Endothelial cell of umbilical vein (primary cell): ENCODE measurements at regions not wholly inside any gene's neighbourhood (a gene's known extent, or its start where the extent isn't known, plus 50 kb on each side); places are given as distances from the start of the nearest gene placed in this dataset.

ENCODE experiments used
- BruUV-seq: library from RNA; stranded (reverse); fragments of 400-500 nt; replicated peaks from 2 replicates; lab custom pipeline; 2021; lab: Mats Ljungman, UMichigan
- CTCF ChIA-PET: fragments of 300-600, 350-600 bp; sonication (Branson Sonifier 250); formaldehyde crosslinking; loops from one replicate; lab custom pipeline; 2021; ENCODE audit warnings: antibody characterized with exemption, inconsistent platforms; lab: Charles Lee
- POLR2A ChIA-PET: fragments of 300-600, 350-600 bp; sonication (Branson Sonifier 250); formaldehyde crosslinking; loops from one replicate; lab custom pipeline; 2021; ENCODE audit warnings: antibody characterized with exemption, inconsistent platforms; lab: Charles Lee
- DNase-seq: peaks from one replicate; pipeline ENCODE4 v3.0.0-alpha.2; 2011; ENCODE audit warnings: low read depth, low spot score
- FAIRE-seq: peaks from 2 replicates; lab custom pipeline; 2011; peaks lifted over from hg19 to GRCh38; lab: Jason Lieb, UNC
- H2AFZ ChIP-seq: 2 replicates; pipeline ENCODE4 v1.6.0; 2012; ENCODE audit warnings: low read depth, low read length, control low read depth, inconsistent platforms
- H3K27ac ChIP-seq: 2 replicates; pipeline ENCODE4 v1.5.1; 2011; ENCODE audit warnings: low read depth, mild to moderate bottlenecking, control low read depth, low read length, moderate library complexity; ENCODE audit not compliant: insufficient read depth
- H3K27me3 ChIP-seq, 2 experiments: 2 replicates each; pipeline versions ENCODE4 v1.6.0 to v1.6.1; 2011; ENCODE audit warnings: low read length in 2 of 2, mixed read lengths in 1 of 2; ENCODE audit not compliant: control insufficient read depth in 2 of 2, insufficient read depth in 2 of 2
- H3K36me3 ChIP-seq, 2 experiments: 2 replicates in 1 of 2; 3 replicates in 1 of 2; pipeline ENCODE4 v1.5.1; 2011; ENCODE audit warnings: low read length in 2 of 2, mild to moderate bottlenecking in 1 of 2, moderate library complexity in 1 of 2; ENCODE audit not compliant: control insufficient read depth in 2 of 2, insufficient read depth in 2 of 2; ENCODE audit errors: extremely low read depth in 1 of 2
- H3K4me1 ChIP-seq: 3 replicates; pipeline ENCODE4 v1.5.1; 2011; ENCODE audit warnings: mild to moderate bottlenecking, low read length; ENCODE audit not compliant: control insufficient read depth, insufficient read depth; ENCODE audit errors: extremely low read depth
- H3K4me2 ChIP-seq: 2 replicates; pipeline ENCODE4 v1.6.1; 2011; ENCODE audit warnings: low read length, control low read depth, mixed read lengths; ENCODE audit not compliant: insufficient read depth
- H3K4me3 ChIP-seq, 3 experiments: fragments of 200-600 bp in 1 of 3; sonication (generic), shearing (Covaris generic) in 1 of 3; replicated peaks in 1 of 3; 2 replicates each; pipeline ENCODE4 v1.5.1; 2011 to 2016; ENCODE audit warnings: control low read depth in 3 of 3, low read length in 3 of 3, mild to moderate bottlenecking in 2 of 3, inconsistent platforms in 1 of 3, low read depth in 1 of 3, moderate library complexity in 1 of 3; ENCODE audit not compliant: insufficient read depth in 1 of 3
- H3K79me2 ChIP-seq: 2 replicates; pipeline ENCODE4 v1.6.0; 2012; ENCODE audit warnings: low read length, inconsistent platforms; ENCODE audit not compliant: control insufficient read depth, insufficient read depth
- H3K9ac ChIP-seq: replicated peaks from 2 replicates; pipeline ENCODE3; 2011; ENCODE audit warnings: low read length, control low read depth; ENCODE audit not compliant: insufficient read depth; ENCODE audit errors: extremely low read depth
- H3K9me1 ChIP-seq: replicated peaks from 3 replicates; pipeline ENCODE4 v1.6.0; 2011; ENCODE audit warnings: mild to moderate bottlenecking, low read length; ENCODE audit not compliant: control insufficient read depth, insufficient read depth; ENCODE audit errors: extremely low read depth
- H3K9me3 ChIP-seq: replicated peaks from 2 replicates; pipeline ENCODE4 v1.5.1; 2012; ENCODE audit warnings: low read length, inconsistent platforms; ENCODE audit not compliant: control insufficient read depth, insufficient read depth
- H4K20me1 ChIP-seq: replicated peaks from 2 replicates; pipeline ENCODE3; 2011; ENCODE audit warnings: mild to moderate bottlenecking, low read length; ENCODE audit not compliant: control insufficient read depth, insufficient read depth; ENCODE audit errors: extremely low read depth
- CTCF ChIP-seq, 2 donors: IDR thresholded peaks; 1 replicate in 1 of 2; 2 replicates in 1 of 2; pipeline ENCODE4 v1.5.1; 2011; ENCODE audit warnings: low read length in 2 of 2, mild to moderate bottlenecking in 2 of 2, moderate library complexity in 2 of 2, control low read depth in 1 of 2, inconsistent platforms in 1 of 2, low read depth in 1 of 2; ENCODE audit not compliant: insufficient read depth in 1 of 2; ENCODE audit errors: extremely low read depth in 1 of 2
- EZH2 ChIP-seq: IDR thresholded peaks from 2 replicates; pipeline ENCODE4 v1.6.1; 2012; ENCODE audit warnings: borderline replicate concordance, low read depth, mild to moderate bottlenecking, moderate library complexity, low read length, inconsistent platforms; ENCODE audit not compliant: severe bottlenecking
- FOS ChIP-seq: IDR thresholded peaks from 2 replicates; pipeline ENCODE4 v1.6.1; 2011; ENCODE audit warnings: mild to moderate bottlenecking, low read length, moderate library complexity, borderline replicate concordance; ENCODE audit not compliant: insufficient read depth
- GATA2 ChIP-seq: IDR thresholded peaks from 2 replicates; pipeline ENCODE4 v1.7.0; 2011; ENCODE audit warnings: low read depth, mild to moderate bottlenecking, moderate library complexity, mixed read lengths, low read length; ENCODE audit not compliant: insufficient read length, insufficient read depth
- JUN ChIP-seq: IDR thresholded peaks from 2 replicates; pipeline ENCODE4 v1.6.1; 2011; ENCODE audit warnings: borderline replicate concordance, low read depth; ENCODE audit not compliant: insufficient read length, insufficient read depth
- MAX ChIP-seq: IDR thresholded peaks from 2 replicates; pipeline ENCODE4 v1.6.1; 2011; ENCODE audit not compliant: insufficient read depth, insufficient read length
- MYC ChIP-seq: IDR thresholded peaks from one replicate; pipeline ENCODE4 v1.6.1; 2011; ENCODE audit warnings: mild to moderate bottlenecking, low read depth, low read length
- POLR2A ChIP-seq: IDR thresholded peaks from 2 replicates; pipeline ENCODE4 v1.6.1; 2012; ENCODE audit warnings: low read depth, mild to moderate bottlenecking, control low read depth, low read length
- POLR2AphosphoS5 ChIP-seq: IDR thresholded peaks from 2 replicates; pipeline ENCODE4 v1.6.1; 2012; ENCODE audit warnings: low read depth, mild to moderate bottlenecking, control low read depth, low read length, moderate library complexity; ENCODE audit not compliant: insufficient read depth
- dilution Hi-C: fragments of 300-500 bp; cut with MboI; formaldehyde crosslinking; loops from one replicate; pipeline ENCODE4 v1.15.0; 2019; ENCODE audit warnings: low sequenced_read_pairs; ENCODE audit not compliant: extremely low pct_ligation_motif_present
- intact Hi-C: fragments of 100-400 bp; cut with micrococcal nuclease; formaldehyde crosslinking; loops from one replicate; pipeline ENCODE4 v1.10.0; 2022

- no peak overlapping the region for H3K27ac ChIP-seq
Measured at GRCh38 chr7:84722734-84723133, 464.1 kb downstream of the SEMA3D start.

More at GRCh38 chr7:84722734-84723133, 464.1 kb downstream of the SEMA3D start:
- Histone ChIP-seq H3K27me3 (no peaks in the 10 kb centered on the region), H3K9ac (no peak overlapping the region), H2AFZ (no peak overlapping the region), H4K20me1 (no peaks in the 10 kb centered on the region), H3K79me2 (no peaks in the 10 kb centered on the region), H3K4me2 (no peak overlapping the region), H3K4me3 (no peak overlapping the region), H3K36me3 (no peaks in the 10 kb centered on the region), H3K9me1 (no peaks in the 10 kb centered on the region), H3K4me1 (no peaks in the 10 kb centered on the region), H3K9me3 (no peaks in the 10 kb centered on the region)
- dilution Hi-C loops (no loop called here), intact Hi-C loops (no loop called here)
- DNase-seq (no peak), FAIRE-seq (no peak)
- no peak for TF ChIP-seq MYC
- TF ChIP-seq EZH2 = no peak
- TF ChIP-seq GATA2 = no peak
- TF ChIP-seq MAX = no peak
- no peak for TF ChIP-seq FOS
- no peak for TF ChIP-seq JUN
- TF ChIP-seq CTCF (IDR thresholded peaks at IDR 0.05; ENCODE audit: extremely low read depth in 1 of 2, insufficient read depth in 1 of 2, low read depth in 1 of 2, low read length in 2 of 2) = no peak
- TF ChIP-seq POLR2AphosphoS5 = no peak
- no peak for TF ChIP-seq POLR2A
- no TSS peak for BruUV-seq
- POLR2A ChIA-PET = no interaction called here
- CTCF ChIA-PET = no interaction called here
